Hepatic stellate cell (primary cell): ENCODE measurements at regions not wholly inside any gene's neighbourhood (a gene's known extent, or its start where the extent isn't known, plus 50 kb on each side); places are given as distances from the start of the nearest gene placed in this dataset.
"Not testable (repeated sequence)": the region's sequence is repeated elsewhere in the genome, so short reads cannot be mapped to it uniquely, and the experiment has no call there.

Experiments used
- DNase-seq: peaks from one replicate; pipeline ENCODE4 v3.0.0; 2011; ENCODE audit warnings: low spot score

DNA sequence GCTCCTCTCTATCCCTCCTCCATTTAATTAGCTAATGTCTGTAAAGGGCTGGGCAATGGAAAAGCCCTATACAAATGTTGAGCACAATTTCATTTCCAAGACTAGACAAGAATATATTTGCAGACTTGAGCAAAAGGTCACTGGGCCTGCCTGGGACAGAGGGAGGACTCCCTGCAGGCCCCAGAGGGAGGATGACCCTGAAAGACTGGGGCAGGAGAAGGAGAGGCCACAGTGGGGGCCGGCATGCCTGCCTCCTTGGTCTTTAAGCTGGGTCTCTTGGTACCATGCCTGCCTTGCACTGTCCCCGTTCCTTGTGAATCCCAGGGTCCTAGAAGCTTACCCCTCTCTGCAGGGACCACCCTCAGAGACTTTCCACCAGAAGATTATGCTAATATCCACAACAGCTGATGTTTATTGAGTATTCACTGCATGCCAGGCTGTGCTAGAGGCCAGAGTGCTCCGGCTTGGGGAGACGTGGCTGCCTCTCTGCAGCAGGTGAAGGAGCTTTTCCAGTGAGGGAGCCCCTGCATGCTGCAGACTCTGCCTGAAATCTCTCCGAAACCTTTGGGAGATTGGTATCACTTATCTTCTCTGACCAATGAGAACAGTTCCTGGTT is 72.7 kb upstream of the HSPA9 start:
- no peak for DNase-seq

DNA sequence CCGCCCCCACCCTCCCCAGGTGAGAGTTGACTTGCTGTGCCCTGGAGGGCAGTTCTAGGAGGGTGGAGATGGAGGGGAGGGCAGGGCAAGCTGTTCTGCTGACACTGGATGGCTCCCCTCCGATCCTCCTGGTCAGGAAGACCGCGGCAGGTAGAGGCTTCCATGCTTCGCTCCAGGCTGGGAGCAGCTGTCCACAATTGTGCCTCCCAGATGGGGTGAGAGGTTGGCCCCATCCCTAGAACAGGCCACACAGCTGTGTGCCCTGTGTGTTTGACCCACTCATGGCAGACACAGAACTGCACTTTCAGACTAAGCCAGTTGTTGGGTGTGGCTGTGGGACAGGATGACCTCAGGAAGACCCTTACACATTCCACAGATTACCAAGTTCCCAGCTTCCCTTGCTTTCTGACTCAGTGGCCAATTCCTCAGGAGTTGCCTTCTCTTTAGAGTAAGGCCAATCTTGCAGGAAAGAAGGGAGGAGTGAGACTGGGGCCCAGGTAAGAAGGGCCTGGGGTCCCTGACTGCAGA is 72.1 kb upstream of the HSPA9 start:
- peak; percentile 38 for DNase-seq

DNA sequence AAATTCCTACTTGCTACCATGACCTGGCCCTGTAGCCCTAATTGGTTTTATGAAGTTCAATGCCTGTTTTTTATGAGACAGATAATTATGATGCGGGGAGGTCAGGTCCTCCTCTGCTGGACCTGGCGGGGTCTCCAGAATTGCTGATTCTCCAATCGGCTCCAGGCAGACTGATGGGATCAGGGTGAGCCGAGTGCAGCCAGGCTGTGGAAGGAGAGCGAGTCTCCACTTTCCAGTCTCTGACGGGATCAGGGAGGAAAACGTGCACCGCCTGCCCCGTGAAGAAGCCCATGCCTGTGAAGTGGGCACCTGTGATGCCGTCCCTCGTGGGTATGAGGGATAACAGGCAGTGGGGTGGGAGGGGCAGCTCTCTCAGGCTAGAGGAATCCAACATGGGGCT is 71.5 kb upstream of the HSPA9 start:
- DNase-seq = no peak

DNA sequence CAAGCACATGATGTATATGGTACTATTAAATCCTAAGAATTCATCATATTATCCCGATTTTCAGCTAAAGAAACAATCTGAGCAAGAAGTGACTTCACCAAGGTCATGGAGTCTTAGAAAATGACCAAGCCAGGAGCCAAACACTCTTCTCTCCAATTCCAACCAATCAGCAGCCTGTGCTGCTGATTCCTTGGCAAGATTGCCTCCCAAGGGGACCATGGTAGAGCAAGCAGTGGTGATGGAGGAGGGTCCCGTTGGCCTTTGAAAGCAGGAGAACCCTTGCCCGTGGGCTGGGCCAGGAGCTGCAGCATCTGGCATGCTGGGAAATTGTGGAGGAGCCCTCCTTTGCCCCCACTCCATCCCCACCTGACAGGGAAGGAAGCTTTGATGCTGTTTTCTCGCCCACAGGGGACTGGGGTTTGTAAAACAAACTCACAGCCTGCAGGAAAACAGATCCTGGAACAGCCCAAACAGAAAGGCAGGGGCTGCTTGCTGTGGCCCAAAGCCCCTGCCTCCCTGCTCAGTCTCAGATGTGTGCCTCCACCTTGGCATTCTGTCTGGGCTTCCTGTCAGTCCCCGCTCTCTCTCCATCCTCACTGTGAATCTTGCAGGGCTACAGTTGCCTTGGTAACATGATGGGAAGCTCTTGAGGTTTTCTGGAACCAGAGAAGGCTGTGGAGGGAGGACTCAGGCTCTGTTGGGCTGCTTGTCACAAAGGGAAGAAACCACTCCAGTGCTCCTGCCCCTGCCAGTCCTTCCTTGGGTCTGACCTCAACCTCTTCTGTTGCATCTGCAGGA is 70.8 kb upstream of the HSPA9 start:
- DNase-seq = no peak

DNA sequence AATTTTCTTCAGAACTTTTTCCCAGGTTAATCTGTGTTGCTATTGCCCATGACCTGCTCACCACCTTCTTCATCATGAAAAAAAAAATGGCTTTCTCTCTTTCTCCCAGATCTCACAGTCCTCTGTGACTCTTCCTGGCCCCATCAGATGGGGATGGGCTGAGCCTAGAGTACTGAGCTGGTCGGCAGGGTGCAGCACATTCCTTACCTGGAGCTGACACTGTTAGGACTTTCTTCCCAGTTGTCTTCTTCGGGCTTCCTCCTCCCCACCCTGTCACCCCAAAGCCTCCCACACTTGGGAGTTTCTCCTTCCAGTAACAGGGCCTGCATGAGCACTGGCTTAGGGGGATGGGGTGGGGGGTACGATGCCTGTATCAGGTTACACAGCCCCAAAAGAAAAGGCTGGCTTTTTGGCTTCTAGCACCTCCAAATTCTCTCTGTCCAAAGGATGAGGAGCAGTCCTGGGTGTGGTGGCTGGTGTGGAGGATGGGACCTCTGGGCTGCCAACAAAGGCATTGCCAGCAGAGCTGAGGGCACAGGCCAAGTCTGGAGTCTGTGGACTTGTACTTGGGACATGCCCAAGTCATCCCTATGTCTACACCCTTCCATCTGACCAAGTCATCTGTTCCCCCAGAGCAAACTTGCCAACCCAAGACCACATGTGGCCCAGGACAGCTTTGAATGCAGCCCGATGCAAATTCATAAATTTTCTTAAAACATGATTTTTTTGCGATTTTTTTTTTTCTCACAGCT is 68.0 kb upstream of the HSPA9 start:
- DNase-seq = no peak

DNA sequence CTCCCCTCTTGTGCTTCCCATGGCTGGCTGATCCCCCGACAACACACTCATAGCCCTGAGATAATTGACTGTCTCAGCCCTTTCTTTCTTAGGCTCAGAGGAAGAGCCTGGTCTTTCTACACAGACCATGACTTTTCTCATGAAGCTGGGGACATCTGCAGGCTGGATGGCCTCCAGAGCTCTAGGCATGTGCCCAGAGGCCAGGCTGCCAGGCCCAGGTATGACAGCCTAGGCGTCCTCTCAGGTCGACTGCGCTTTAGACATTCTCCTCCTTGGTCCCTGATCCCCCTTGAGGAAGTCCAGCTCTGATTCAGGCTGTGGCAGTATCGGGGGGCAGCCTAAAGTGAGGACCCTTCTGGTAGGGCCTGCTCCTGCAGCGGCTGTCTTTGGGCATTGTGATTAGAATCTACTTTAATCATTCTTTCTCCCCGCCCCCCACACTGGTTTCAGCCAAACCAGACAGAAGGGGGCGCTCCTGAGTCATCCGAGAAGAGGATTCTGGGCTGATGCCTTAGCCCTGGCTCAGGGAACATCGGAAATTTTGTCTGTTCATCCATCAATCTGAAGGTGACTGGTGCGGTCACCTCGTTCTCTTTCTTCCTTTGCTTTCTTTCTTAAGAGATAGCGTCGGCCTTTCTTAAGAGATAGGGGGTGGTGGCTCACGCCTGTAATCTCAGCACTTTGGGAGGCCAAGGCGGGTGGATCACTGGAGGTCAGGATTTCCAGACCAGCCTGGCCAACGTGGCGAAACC is 66.5 kb upstream of the HSPA9 start:
- DNase-seq = peak; percentile 64

DNA sequence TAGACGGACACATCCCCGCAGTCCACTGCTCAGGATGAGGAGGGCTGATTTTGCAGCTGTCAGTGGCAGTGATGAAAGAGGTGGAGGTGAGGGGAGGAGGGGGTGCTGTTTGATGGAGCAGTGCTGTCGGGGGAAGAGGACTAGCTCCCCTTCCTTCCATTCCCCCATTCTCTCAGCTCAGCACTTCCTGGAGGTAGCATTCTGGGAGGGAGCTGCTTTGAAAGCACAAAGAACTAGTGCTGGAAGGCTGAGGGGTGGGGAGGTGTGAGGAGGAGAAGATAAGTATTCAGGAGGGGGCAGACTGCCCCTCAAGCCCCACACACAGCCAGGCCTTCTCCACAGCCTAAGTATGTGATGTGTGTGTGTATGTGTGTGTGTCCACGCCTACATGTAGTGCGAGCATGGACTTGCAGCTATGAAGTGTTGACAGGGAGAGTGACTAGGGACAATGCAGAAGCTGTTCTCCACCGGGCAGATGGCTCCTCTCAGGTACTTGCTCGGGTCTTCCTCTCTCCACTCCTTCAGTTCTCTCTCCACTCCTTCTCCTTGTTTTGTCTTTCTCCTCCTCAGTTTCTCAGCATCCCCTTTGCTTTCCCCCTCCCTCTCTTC is 65.5 kb upstream of the HSPA9 start:
- no peak for DNase-seq

DNA sequence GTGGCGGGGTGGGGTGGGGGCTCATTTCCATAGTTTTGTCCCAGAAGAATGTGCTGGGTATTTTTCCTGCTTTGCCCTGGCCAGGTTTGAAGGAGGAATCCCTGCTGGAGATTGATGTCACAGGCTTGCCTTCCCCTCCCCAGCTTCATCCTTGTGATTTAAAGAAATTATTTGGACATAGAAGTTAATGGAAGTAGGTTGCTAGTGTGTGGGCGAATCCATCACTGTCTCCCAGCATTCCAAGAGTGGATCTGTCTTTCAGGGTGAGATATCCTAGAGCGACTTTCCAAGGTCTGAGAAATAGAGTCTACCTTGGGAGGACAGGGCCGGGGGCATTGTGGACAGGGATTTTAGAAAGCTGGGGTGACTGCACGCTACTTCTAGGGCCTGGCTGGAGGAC is 64.9 kb upstream of the HSPA9 start:
- no peak for DNase-seq

DNA sequence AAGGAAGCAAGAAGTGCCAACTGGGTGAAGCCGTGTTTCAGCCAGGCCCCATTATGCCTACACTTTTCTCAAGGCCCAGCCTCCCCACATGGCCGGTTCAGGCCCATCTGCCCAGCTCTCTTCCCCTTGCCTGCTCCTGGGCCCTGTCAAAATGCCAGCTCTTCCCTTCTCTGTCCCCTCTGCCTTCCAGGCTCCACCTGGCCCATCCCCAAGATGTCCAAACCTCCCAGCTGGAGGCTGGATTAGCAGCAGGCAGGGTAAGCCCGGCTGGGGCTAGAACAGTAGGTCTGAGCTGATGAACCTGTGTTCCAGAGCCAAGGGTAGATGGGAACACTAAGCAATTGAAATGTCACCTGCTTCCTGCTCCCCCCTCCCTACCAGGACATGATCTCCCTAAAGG is 64.1 kb upstream of the HSPA9 start:
- no peak for DNase-seq

DNA sequence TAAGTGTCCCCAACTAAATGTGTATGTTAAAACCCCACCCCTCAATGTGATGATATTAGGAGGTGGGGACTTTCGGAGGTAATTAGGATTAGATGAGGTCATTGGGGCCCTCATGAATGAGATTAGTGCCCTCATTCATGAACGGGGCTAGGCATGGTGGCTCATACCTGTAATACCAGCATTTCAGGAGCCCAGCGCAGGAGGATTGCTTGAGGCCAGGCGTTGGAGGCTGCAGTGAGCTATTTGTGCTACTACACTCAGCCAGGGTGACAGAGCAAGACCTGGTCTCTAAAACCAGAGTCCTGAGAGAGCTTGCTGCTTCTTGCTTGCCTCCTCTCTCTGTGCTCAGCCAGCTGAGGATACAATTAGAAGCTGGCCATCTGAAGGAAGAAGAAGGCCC is 62.1 kb upstream of the HSPA9 start:
- DNase-seq = no peak

DNA sequence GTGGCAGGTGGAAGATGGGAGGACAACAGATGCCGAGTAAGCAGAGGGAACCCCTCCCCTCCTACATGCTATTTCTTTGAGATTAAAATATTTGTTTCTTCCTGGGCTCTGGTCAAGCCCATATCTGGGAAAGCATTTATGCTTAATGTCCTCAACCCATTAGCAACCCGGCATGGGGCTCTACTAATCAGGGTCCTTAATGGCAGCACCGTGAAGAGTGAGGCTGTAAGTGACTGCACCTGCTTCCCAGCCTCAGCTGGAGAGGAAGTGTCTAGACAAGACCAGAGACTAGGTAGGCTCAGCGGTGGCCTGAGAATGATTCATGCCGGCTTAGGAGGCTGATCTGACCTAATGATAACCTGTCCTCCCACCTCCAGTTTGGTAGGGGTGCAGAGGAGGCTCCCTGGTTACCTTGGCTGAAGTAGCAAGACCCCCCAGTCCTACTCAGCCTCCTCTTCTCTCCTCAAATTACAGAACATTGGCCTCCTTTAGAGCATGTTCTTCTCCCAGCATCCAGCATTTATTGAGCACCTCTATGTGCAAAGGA is 61.3 kb upstream of the HSPA9 start:
- DNase-seq = no peak

DNA sequence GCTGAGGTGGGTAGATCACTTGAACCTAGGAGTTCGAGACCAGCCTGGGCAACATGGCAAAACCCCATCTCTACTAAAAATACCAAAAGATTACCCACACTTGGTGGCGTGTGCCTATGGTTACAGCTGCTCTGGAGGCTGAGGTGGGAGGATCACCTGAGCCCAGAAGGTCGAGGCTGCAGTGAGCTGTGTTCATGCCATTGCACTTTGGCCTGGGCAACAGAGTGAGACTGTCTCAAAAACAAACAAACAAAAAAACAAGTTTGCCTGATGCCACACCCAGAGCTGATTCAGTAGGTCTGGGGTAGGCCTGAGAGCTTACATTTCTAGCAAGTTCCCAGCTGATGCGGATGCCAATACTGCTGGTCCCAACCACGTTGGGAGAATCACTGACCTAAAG is 60.5 kb upstream of the HSPA9 start:
- no peak for DNase-seq

DNA sequence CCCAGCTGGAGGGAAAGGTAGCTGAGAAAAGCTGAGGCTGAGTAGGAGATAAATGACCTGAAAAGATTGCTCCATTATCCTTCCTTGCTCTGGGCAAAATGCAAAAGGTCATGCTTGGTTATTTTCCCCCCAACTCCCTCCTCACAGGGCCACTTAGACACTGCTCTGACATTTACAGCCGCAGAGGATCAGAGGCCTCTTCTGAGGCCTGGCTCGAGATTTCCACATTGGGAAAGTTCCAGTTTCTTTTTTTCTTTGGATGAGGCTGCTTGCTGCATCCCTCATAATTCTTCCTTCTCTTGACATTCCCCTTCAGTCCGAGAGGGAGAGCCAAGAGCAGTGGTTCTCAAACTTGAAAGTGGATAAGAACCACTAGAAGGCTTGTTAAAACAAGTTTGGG is 60.1 kb upstream of the HSPA9 start:
- no peak for DNase-seq

DNA sequence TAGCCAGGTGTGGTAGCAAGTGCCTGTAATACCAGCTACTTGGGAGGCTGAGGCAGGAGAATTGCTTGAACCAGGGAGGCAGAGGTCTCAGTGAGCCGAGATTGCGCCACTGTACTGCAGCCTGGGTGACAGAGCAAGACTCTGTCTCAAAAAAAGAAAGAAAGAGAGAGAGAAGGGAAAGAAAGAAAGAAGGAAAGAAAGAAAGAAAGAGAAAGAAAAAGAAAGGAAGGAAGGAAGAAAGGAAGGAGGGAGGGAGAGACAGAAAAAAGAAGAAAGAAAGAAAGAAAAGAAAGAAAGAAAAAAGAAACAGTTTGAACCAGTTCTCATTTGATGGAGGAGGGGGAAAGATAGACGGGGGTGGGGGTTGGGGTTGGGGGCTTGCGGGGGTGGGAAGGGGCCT is 59.6 kb upstream of the HSPA9 start:
- DNase-seq = not testable (repeated sequence)

DNA sequence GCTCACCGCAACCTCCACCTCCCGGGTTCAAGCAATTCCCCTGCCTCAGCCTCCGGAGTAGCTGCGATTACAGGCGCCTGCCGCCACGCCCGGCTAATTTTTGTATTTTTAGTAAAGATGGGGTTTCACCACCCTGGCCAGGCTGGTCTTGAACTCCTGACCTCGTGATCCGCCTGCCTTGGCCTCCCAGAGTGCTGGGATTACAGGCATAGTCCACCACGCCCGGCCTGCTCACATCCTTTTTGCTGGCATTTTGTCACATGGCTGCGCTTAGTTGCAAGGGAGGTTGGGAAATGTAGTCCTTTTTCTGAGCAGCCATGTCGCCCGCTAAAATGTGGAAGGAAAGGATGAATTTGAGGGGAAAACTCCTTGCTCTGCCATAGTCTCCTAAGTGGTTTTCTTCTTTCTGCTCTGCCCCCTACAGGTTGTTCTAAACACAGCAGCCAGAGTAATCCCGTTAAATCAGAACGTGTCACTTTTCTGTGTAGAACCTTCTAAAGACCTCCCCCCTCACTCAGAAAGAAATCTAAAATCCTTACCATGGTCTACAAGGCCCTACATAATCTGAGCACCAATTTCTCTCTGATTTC is 57.8 kb upstream of the HSPA9 start:
- DNase-seq = peak; percentile 52

DNA sequence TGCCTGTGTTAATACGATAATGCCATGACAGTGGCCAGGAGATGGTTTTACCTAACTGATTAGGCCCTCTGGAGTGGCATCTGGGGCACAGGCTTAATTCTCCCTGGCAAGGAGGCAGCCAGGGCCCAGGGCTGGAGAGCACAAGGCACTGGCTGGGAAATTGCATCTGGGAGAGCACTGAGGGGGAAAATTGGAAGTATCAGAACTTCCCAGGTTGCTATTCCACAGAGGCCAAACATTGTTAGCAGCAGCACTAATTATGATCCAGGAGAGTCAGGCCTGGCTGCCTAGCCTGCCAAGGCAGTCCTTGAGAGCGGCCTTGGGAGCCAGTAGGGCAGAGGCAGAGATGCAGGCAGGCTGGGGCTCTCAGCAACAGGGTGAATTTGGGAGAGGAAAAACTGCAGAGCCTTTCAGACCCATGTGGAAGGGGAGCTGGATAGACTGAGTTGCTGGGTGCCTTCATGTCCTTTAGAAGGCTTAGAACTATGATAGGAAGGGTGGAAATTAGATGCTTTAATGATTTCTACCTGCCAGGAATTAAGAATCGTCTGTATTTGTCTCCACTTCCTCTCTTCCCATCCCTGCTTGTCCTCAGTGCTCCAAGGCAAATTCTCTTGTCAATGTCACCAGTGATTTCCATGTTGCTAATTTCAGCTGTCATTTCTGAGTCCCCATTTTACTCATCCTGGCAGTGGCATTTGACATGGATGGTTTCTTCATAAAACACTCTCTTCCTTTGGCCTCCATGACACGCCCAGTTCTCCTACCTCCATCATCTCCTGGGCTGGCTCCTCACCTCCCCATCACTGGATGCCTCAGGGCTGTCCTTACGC is 56.1 kb upstream of the HSPA9 start:
- no peak for DNase-seq

DNA sequence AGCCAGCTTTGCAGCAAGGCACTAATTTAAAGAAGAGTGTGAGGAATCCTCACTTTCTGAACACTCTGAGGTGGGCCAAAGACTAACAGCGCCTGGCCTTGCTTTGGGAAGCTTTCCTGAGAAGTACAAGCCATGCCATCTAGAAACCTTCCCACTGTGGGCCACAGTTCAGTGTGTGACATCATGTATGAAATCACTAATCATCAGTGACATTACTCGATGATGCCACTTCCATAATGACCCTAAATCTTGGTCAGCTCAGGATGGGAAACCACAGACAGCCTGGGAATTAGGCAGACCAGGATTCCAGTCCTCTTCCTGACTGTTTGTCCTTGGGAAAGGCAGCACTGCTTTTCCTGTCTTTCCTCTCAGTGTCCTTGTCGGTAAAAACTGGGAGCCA is 54.2 kb upstream of the HSPA9 start:
- no peak for DNase-seq

DNA sequence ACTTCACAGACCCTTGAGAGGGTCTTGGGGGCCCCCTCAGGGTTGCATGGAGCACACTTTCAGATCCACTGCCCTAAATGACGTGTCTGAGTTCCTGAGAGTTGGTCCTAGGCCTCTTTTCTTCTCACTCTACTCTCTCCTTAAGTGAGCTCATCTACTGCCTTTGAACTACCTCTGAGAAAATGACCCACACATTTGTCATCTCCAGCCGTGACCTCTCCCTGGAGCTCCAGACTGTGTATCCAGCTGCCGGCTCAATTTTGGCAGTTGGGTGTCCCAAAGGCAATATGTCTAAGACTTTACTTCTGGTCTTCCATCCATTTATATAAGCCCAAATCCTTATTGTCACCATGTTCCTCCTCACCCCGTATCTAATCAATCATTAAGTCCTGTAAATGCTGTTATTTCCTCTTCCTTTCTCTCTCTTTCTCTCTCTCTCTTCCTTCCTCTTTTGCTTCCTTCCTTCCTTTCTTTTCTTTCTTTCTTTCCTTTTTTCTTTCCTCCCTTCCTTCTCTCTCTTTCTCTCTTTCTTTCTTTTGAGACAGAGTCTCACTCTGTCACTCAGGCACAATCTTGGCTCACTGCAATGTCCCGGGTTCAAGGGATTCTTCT is 51.2 kb upstream of the HSPA9 start:
- DNase-seq = no peak

DNA sequence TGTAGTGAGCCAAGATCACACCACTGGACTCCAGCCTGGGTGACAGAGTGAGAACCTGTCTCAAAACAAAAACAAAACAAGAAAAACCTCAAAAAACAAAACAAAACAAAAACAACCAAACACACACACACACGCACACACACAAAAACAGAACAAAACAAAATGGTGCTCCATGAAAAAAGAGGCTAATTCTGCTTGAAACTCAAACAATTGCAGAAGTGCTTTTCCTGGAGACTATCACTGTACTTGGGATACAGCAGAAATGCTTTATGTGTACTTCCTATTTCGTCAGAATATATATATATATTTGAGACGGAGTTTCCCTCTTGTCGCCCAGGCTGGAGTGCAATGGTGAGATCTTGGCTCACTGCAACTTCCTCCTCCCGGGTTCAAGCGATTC is 49.9 kb upstream of the HSPA9 start:
- DNase-seq = no peak
